ENCODE measurements at regions not wholly inside any gene's neighbourhood (a gene's known extent, or its start where the extent isn't known, plus 50 kb on each side); places are given as distances from the start of the nearest gene placed in this dataset.

GRCh38 chr4:45569619-45570018 lies 554.2 kb downstream of the GABRG1 start:
- Histone ChIP-seq H3K4me1 (ENCODE audit: insufficient read depth) (no peaks in the 10 kb centered on the region), H3K27ac (ENCODE audit: low read depth) (no peak overlapping the region), H3K36me3 (ENCODE audit: insufficient read depth) (no peaks in the 10 kb centered on the region), H3K4me3 (ENCODE audit: low read depth, low read length) (no peak overlapping the region)
- 66% methylated on average over 1 of the region's 1 CpG for WGBS
- DNase-seq (ENCODE audit: extremely low spot score): no peak

GRCh38 chr4:45568694-45569093 lies 555.2 kb downstream of the GABRG1 start:
- Histone ChIP-seq H3K4me1 (ENCODE audit: insufficient read depth) (no peaks in the 10 kb centered on the region), H3K4me3 (ENCODE audit: low read depth, low read length) (no peak overlapping the region), H3K27ac (ENCODE audit: low read depth) (no peak overlapping the region), H3K36me3 (ENCODE audit: insufficient read depth) (no peaks in the 10 kb centered on the region)
- 43% methylated on average over 3 of the region's 3 CpGs for WGBS
- no peak for DNase-seq (ENCODE audit: extremely low spot score)

- WGBS: 86% methylated on average over 19 of the region's 19 CpGs
- Histone ChIP-seq H3K27ac (ENCODE audit: low read depth) (no peak overlapping the region), H3K4me3 (ENCODE audit: low read depth, low read length) (no peak overlapping the region), H3K36me3 (ENCODE audit: insufficient read depth) (no peaks in the 10 kb centered on the region), H3K4me1 (ENCODE audit: insufficient read depth) (no peaks in the 10 kb centered on the region)
- no peak for DNase-seq (ENCODE audit: extremely low spot score)
Measured at GRCh38 chr4:45566896-45567603, 556.8 kb downstream of the GABRG1 start.

DNA sequence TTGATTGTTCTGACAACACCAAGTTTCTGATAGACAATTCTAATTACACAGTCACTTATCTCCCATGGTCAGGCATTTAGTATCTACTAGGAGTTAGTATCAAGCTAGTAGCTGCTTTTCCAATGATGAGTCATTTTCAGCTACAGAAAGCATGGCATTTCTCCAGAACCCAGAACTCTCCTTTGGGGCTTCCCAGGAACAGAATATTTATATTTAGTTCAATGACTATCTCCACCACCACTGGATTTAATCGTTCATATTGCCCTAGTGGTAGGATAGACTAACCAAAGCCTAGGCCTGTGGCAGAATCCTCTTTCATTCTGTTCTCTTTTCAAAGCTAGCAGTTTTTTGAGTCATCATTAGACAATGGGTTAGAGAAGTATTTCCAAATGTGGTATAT lies 569.4 kb downstream of the GABRG1 start:
- 35% methylated on average over 1 of the region's 1 CpG for WGBS
- no peaks in the 10 kb centered on the region for H3K36me3 ChIP-seq (ENCODE audit: insufficient read depth)
- DNase-seq (ENCODE audit: extremely low spot score): no peak

GRCh38 chr4:45550766-45551366 lies 573.0 kb downstream of the GABRG1 start:
- H3K4me3 ChIP-seq (ENCODE audit: low read depth, low read length): no peak overlapping the region
- no peaks in the 10 kb centered on the region for H3K36me3 ChIP-seq (ENCODE audit: insufficient read depth)
- 49% methylated on average over 4 of the region's 4 CpGs for WGBS
- DNase-seq (ENCODE audit: extremely low spot score): no peak
- no peaks in the 10 kb centered on the region for H3K4me1 ChIP-seq (ENCODE audit: insufficient read depth)
- H3K27ac ChIP-seq (ENCODE audit: low read depth): no peak overlapping the region

More for the DNA sequence above, 569.4 kb downstream of the GABRG1 start:
- no peak overlapping the region for H3K27ac ChIP-seq (ENCODE audit: low read depth)
- H3K4me1 ChIP-seq (ENCODE audit: insufficient read depth): no peaks in the 10 kb centered on the region
- H3K4me3 ChIP-seq (ENCODE audit: low read depth, low read length): no peak overlapping the region

GRCh38 chr4:45539142-45539814 lies 584.6 kb downstream of the GABRG1 start:
- no peak overlapping the region for H3K27ac ChIP-seq (ENCODE audit: low read depth)
- WGBS: 84% methylated on average over 2 of the region's 2 CpGs
- no peak overlapping the region for H3K4me3 ChIP-seq (ENCODE audit: low read depth, low read length)
- H3K36me3 ChIP-seq (ENCODE audit: insufficient read depth): no peaks in the 10 kb centered on the region
- DNase-seq (ENCODE audit: extremely low spot score): no peak
- H3K4me1 ChIP-seq (ENCODE audit: insufficient read depth): no peaks in the 10 kb centered on the region

- no peaks in the 10 kb centered on the region for H3K4me1 ChIP-seq (ENCODE audit: insufficient read depth)
- no peaks in the 10 kb centered on the region for H3K36me3 ChIP-seq (ENCODE audit: insufficient read depth)
- 92% methylated on average over 14 of the region's 14 CpGs for WGBS
- H3K4me3 ChIP-seq (ENCODE audit: low read depth, low read length): no peak overlapping the region
- no peak overlapping the region for H3K27ac ChIP-seq (ENCODE audit: low read depth)
- DNase-seq (ENCODE audit: extremely low spot score): no peak
Measured at GRCh38 chr4:45530498-45530897, 593.4 kb downstream of the GABRG1 start.

DNA sequence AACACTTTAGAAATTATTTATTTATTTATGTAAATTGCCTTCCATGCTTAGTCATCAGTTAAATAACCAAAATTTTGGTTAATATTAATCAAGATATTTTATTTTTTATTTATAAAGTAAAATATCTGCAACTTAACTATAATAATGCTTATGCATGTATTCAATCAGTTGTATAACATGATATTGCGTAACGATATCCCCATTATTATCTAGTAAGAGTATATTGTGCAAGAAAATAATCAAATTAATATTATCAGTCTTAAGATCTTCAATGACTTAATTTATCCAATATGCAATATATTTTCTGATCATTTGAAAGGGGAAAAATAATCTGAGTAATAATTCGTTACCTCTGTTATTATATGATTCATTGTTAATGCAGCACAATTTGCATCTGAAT lies 596.7 kb downstream of the GABRG1 start:
- Histone ChIP-seq H3K27ac (ENCODE audit: low read depth) (no peak overlapping the region), H3K36me3 (ENCODE audit: insufficient read depth) (no peaks in the 10 kb centered on the region), H3K4me3 (ENCODE audit: low read depth, low read length) (no peak overlapping the region), H3K4me1 (ENCODE audit: insufficient read depth) (no peaks in the 10 kb centered on the region)
- WGBS: 92% methylated on average over 3 of the region's 3 CpGs
- DNase-seq (ENCODE audit: extremely low spot score): no peak

GRCh38 chr4:45518832-45519231 lies 605.0 kb downstream of the GABRG1 start:
- DNase-seq (ENCODE audit: extremely low spot score): no peak
- 88% methylated on average over 6 of the region's 6 CpGs for WGBS
- Histone ChIP-seq H3K36me3 (ENCODE audit: insufficient read depth) (no peaks in the 10 kb centered on the region), H3K27ac (ENCODE audit: low read depth) (no peak overlapping the region), H3K4me3 (ENCODE audit: low read depth, low read length) (no peak overlapping the region), H3K4me1 (ENCODE audit: insufficient read depth) (no peaks in the 10 kb centered on the region)

DNA sequence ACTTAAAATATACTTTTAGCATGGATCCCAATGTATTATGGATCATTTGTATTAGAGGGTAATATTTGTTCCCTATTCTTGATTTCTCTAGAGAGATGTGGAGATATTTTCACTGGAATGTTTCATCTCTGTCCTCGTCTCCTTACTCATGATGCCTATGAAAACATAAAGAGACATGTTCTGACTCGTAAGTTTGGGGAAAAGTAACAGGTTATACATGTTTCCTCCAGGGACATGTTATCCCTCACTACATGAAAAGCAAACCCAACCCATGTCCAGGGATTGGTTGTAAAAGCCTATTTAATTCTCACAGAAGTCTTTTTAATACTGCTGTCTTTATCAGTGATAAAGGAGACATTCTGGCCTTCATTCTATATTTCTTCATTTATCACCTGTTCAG lies 621.4 kb downstream of the GABRG1 start:
- no peak overlapping the region for H3K4me3 ChIP-seq (ENCODE audit: low read depth, low read length)
- WGBS: 67% methylated on average over 2 of the region's 2 CpGs
- no peaks in the 10 kb centered on the region for H3K36me3 ChIP-seq (ENCODE audit: insufficient read depth)
- no peak overlapping the region for H3K27ac ChIP-seq (ENCODE audit: low read depth)
- H3K4me1 ChIP-seq (ENCODE audit: insufficient read depth): no peaks in the 10 kb centered on the region
- no peak for DNase-seq (ENCODE audit: extremely low spot score)

- Histone ChIP-seq H3K36me3 (ENCODE audit: insufficient read depth) (no peaks in the 10 kb centered on the region), H3K27ac (ENCODE audit: low read depth) (no peak overlapping the region), H3K4me1 (ENCODE audit: insufficient read depth) (no peaks in the 10 kb centered on the region), H3K4me3 (ENCODE audit: low read depth, low read length) (no peak overlapping the region)
- WGBS: 35% methylated on average over 1 of the region's 1 CpG
- DNase-seq (ENCODE audit: extremely low spot score): no peak
Measured at GRCh38 chr4:45484740-45485139, 639.1 kb downstream of the GABRG1 start.

- no peak overlapping the region for H3K27ac ChIP-seq (ENCODE audit: low read depth)
- 90% methylated on average over 7 of the region's 7 CpGs for WGBS
- no peaks in the 10 kb centered on the region for H3K36me3 ChIP-seq (ENCODE audit: insufficient read depth)
- H3K4me1 ChIP-seq (ENCODE audit: insufficient read depth): no peaks in the 10 kb centered on the region
- no peak overlapping the region for H3K4me3 ChIP-seq (ENCODE audit: low read depth, low read length)
- no peak for DNase-seq (ENCODE audit: extremely low spot score)
Measured at GRCh38 chr4:45482346-45482745, 641.5 kb downstream of the GABRG1 start.

GRCh38 chr4:45477311-45477733 lies 646.5 kb downstream of the GABRG1 start:
- no peak for DNase-seq (ENCODE audit: extremely low spot score)
- H3K4me3 ChIP-seq (ENCODE audit: low read depth, low read length): no peak overlapping the region
- H3K27ac ChIP-seq (ENCODE audit: low read depth): no peak overlapping the region
- no peaks in the 10 kb centered on the region for H3K36me3 ChIP-seq (ENCODE audit: insufficient read depth)
- H3K4me1 ChIP-seq (ENCODE audit: insufficient read depth): no peaks in the 10 kb centered on the region
- WGBS: 96% methylated on average over 25 of the region's 25 CpGs

DNA sequence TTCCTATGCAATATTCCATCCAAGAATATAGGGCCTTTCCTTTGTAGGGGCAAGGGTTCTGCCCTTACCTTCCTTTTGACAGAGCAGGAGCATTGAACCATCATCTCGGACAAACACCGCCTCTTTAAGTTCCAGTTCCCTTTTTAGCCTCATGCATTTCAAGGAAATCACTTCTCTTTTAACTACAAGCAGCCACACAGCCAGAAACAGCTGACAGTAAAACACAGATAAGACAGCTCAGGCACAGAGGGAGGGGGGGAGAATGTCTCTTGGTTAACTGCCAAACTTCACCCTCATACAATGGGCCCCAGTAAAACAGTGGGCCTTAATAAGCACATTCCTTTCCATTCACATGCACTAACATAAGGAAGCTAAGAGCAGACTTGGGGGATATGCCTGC lies 648.3 kb downstream of the GABRG1 start:
- no peak for DNase-seq (ENCODE audit: extremely low spot score)

More for the DNA sequence above, 648.3 kb downstream of the GABRG1 start:
- H3K4me1 ChIP-seq (ENCODE audit: insufficient read depth): no peaks in the 10 kb centered on the region
- WGBS: 39% methylated on average over 2 of the region's 2 CpGs
- no peak overlapping the region for H3K27ac ChIP-seq (ENCODE audit: low read depth)
- no peaks in the 10 kb centered on the region for H3K36me3 ChIP-seq (ENCODE audit: insufficient read depth)
- no peak overlapping the region for H3K4me3 ChIP-seq (ENCODE audit: low read depth, low read length)

All from urinary bladder (tissue), 3 donors.